ENCODE measurements at regions not wholly inside any gene's neighbourhood (a gene's known extent, or its start where the extent isn't known, plus 50 kb on each side); places are given as distances from the start of the nearest gene placed in this dataset.
"Not testable (repeated sequence)": the region's sequence is repeated elsewhere in the genome, so short reads cannot be mapped to it uniquely, and the experiment has no call there.

- no peak for DNase-seq (ENCODE audit: low spot score)
Observed at GRCh38 chr18:76307293-76307690, 187.8 kb downstream of the ZNF516 start.

GRCh38 chr18:76306685-76307292 is 188.3 kb downstream of the ZNF516 start:
- no peak for DNase-seq (ENCODE audit: low spot score)

GRCh38 chr18:76285866-76286265 is 209.2 kb downstream of the ZNF516 start:
- DNase-seq (ENCODE audit: low spot score), result no peak

- no peak for DNase-seq (ENCODE audit: low spot score)
Observed at GRCh38 chr18:76281565-76281964, 213.5 kb downstream of the ZNF516 start.

GRCh38 chr18:76277801-76278200 is 217.2 kb downstream of the ZNF516 start:
- no peak for DNase-seq (ENCODE audit: low spot score)

- no peak for DNase-seq (ENCODE audit: low spot score)
Observed at GRCh38 chr18:76275727-76276313, 219.2 kb downstream of the ZNF516 start.

GRCh38 chr18:76274468-76275289 is 220.4 kb downstream of the ZNF516 start:
- no peak for DNase-seq (ENCODE audit: low spot score)

- no peak for DNase-seq (ENCODE audit: low spot score)
Observed at GRCh38 chr18:76273956-76274355, 221.1 kb downstream of the ZNF516 start.

GRCh38 chr18:76273036-76273545 is 222.0 kb downstream of the ZNF516 start:
- DNase-seq (ENCODE audit: low spot score), result no peak

GRCh38 chr18:76267423-76267822 is 227.6 kb downstream of the ZNF516 start:
- not testable (repeated sequence) for DNase-seq (ENCODE audit: low spot score)

- no peak for DNase-seq (ENCODE audit: low spot score)
Observed at GRCh38 chr18:76266236-76266991, 228.6 kb downstream of the ZNF516 start.

- DNase-seq (ENCODE audit: low spot score), result no peak
Observed at GRCh38 chr18:76265497-76266235, 229.4 kb downstream of the ZNF516 start.

GRCh38 chr18:76264876-76265250 is 230.2 kb downstream of the ZNF516 start:
- DNase-seq (ENCODE audit: low spot score), result no peak

GRCh38 chr18:76264198-76264875 is 230.7 kb downstream of the ZNF516 start:
- DNase-seq (ENCODE audit: low spot score), result no peak

- DNase-seq (ENCODE audit: low spot score), result no peak
Observed at GRCh38 chr18:76263046-76264005, 231.7 kb downstream of the ZNF516 start.

GRCh38 chr18:76260941-76261472 is 234.0 kb downstream of the ZNF516 start:
- DNase-seq (ENCODE audit: low spot score), result no peak

GRCh38 chr18:76259711-76260110 is 235.3 kb downstream of the ZNF516 start:
- DNase-seq (ENCODE audit: low spot score), result no peak

GRCh38 chr18:76259096-76259495 is 235.9 kb downstream of the ZNF516 start:
- no peak for DNase-seq (ENCODE audit: low spot score)

GRCh38 chr18:76258209-76258608 is 236.8 kb downstream of the ZNF516 start:
- DNase-seq (ENCODE audit: low spot score), result no peak
